RPMI7951 (cell line): ENCODE measurements at regions not wholly inside any gene's neighbourhood (a gene's known extent, or its start where the extent isn't known, plus 50 kb on each side); places are given as distances from the start of the nearest gene placed in this dataset.

Source experiments
- DNase-seq: peaks from one replicate; pipeline ENCODE4 v3.0.0-alpha.2; 2012; ENCODE audit warnings: low read depth

DNA sequence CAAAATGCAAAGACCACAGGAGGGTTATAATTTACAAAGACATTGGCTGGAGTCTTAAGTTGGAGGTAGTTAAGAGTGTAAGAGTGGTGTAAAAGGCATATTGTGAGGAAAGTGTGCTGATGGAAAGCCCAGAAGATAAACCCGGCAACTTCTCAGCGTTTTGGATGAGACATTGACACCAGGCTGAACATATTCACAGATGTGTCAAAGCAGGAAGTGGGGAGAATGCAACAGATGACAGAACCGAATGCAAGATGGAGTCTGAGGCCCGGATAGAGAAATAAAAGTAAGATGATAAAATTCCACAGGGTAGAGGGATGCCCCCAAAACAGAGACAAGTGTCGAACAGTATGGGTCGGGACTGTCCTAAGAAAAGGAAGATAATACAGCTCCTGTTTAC lies 230.4 kb upstream of the TMEM72 start:
- DNase-seq: no peak

DNA sequence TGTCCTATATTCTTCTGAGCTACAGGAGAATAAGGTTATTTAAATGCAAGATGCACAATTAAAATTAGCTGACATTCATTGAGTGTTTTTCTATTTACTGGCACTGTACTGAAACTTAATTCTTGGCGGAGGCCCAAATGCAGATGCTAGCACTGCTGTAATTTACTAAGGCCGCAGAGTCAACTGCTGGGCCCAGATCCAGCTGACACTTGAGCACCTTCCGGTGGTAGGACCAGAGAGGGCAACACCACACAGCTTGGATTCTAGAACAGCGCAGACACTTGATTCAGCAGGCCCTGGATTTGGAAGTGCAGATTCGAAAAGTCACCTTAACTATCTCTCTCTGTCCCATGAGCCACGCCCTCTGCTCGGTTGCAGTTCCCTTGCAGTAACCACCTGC lies 228.6 kb upstream of the TMEM72 start:
- peak; percentile 18 for DNase-seq

DNA sequence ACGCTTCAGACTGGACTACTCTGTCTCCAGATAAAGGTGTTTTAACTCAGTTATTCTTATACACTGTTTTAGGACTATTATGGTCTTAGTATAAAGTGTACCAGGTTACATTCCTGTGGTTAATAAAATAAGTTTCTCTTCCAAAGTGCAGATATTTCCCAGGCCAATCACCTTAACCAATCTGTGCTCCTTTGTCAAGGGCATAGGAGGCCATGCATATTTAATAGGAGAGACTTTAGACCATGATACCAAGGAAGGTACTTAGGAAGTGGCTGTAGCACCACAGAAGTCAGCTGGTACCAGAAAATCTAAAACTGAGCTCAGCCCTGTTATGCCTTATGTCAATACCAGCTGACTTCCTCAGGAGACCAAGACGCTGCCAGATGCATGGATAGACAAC lies 226.5 kb upstream of the TMEM72 start:
- DNase-seq: no peak

DNA sequence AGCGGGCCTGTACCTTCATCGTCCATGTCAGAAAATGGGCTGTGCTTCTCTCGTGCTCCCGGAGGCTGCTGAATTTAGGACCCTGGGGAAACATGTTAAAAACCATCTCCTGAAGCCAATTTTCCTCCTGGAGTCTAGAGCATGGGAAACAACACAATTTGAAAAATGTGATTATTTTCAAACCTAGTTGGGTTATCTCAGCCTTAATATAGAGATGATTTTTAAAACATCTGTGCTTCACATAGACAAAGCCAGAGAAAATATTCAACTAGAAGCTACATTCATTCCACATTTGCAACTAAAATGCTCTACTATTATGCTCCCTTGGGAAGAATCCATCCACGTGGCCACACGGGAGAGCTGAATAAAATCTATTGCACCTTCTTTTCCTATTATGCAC lies 225.9 kb upstream of the TMEM72 start:
- DNase-seq: no peak

DNA sequence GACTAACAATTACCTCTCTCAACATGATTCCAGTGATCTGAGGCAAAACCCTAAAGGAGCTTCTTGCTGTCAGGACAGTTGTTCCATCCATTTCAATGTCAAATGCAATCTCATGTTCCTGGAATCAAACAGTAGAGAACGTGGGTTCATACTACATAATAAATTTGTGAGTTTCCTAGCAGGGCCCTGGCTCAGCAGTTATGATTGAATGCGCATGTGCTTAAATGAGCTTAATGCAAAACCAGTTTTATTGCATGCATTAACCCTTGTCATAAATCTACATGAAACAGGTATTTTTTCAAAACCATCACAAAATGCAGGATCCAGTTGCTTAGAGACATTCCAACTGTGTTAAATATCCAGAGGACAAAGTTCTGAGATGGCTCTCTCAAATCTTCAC lies 225.4 kb upstream of the TMEM72 start:
- no peak for DNase-seq

DNA sequence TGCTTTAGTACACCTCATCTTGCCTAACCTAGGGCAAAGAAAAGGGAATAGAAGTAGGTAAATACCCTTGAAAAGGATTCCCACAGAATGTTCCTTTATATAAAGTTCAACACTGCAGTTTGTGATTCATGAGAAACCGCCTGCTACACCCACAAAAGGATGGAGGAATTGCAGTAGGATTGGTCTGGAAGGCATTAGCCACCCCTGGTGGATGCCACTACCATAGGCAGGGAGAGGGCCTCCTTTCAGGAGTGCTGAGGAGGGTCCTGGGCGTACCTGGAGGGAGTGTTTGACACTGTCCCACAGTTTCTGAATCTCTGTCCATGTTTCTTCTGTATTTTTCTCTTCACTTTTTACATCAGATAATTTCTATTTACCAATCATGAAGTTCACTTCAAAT lies 221.8 kb upstream of the TMEM72 start:
- no peak for DNase-seq

DNA sequence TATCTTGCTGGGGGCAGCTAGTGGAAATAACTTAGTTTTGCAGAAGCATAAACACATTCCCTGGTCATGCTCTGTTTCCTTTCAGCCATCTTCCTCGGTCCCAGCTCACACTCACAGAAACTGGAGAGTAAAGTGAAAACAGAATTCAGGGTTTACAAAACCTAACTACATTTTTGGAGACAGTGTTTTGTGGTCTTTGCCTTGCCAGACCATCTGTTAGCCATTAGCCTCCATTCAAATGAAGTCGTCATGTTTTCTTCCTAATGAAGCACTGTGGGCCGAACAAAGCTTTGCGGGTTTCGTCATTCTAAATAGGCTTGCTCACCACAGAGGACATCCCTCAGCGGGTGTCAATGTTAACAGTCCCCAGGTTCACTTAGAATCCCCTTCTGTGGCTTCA lies 214.6 kb upstream of the TMEM72 start:
- DNase-seq: peak; percentile 86

DNA sequence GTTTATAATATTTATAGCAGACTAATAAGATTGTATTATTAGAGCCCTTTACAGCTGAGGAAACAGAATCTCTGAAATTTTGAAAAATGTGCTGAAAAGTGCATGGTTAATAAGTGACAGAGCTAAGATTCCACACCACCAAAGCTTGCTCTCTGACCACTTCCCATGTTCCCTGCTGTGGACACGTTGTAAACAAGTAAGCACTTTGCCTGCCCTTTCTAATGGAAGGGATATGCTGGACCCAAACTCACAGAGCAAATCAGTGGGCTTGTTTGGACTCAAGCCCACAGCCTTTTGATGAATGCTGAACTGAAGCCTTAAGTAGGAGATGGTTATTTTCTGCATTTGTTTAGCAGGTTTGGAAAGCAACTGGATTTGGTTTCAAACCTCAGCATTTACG lies 214.0 kb upstream of the TMEM72 start:
- peak; percentile 12 for DNase-seq

DNA sequence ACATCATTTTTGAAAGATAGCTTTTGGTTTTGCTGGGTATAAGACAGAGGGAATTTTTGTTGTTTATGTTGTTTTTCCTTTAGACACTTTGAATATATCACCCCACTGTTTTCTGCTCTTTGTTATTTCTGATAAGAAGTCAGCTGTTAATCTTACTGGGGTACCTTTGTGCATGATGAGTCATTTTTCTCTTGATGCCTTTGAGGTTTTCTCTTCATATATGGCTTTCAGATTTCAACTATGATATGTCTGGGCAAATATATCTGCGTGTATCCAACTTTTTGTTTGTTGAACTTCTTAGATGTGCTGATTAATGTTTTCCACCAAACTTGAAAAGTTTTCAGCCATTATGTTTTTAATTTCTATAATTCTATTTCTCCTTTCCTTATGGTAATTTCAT lies 208.6 kb upstream of the TMEM72 start:
- DNase-seq: no peak

DNA sequence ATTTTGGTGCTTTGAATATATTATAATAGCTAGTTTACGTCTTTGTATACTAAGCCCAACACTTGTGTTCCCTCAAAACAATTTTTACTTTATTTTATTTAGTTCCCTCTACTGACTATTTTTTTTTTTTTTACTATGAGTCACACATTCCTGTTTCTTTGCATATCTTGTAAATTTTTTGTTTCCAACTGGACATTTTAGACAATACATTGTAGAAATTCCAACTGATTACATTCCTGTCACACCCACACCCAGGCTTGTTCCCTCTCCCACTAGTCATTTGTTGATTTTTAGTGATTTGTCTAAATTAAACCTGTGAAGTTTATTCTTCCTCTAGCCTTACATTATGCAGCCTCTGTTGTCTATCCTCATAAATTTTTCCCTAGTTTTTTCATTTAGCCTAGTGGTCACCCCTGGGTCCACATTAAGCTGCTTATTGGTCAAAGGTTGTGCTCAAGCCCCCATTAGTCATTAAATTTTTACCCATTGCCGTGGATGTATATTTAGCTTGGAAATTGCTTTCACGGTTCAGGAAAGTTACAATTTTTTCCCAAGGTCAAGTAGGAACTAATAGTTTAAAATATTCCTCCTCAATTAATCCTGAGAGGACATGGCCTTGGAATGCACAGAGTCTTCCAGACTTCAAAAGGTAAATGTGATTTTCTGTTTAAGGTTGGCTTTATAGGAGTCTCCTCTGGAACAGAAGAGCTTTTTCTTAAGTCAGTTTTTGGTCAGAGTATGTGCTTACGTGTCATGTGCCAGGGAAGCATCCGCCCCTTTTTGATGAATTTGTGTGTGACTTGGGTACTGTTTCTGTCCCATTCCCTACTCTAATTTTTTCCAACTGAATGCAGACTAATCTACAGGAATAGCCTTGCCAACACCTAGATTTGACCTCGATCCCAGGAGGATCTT lies 207.6 kb upstream of the TMEM72 start:
- peak; percentile 71 for DNase-seq

DNA sequence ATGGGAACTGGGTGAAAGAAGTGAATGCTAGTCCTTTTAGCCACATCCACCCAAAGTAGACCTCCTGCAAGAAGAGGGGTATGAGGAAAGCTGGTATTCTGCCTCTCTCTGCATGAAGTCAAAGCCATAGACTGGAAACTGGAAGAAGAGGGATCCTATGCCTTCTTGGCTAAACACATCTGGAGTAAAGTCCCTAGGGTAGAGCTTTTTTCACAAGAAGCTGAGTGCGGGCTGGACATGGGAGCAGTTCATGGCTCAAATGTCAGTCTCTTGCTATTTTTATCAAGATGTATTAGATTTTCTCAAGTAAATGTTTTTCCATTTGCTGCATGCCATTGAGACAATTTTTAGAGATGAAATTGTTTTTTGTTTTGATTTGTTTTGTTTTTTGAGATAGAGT lies 206.5 kb upstream of the TMEM72 start:
- no peak for DNase-seq

DNA sequence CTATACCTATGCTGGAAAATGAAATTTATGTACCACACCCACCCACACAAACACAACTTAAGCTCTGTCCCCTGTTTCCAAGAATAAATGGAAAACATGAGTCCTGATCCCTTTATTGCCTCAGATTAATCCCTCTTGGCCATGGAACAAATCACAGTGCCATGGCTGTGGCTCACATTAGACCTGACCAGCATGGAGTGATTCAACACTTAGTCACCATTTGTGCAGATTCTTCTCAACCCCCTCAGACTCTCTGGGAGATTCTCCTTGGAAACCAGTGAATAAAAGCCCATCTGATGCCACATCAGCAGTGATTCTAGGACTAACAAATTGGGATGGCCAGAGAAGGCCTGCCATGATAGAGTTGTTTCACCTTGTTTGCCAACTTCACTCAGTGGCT lies 204.4 kb upstream of the TMEM72 start:
- DNase-seq: peak; percentile 96

DNA sequence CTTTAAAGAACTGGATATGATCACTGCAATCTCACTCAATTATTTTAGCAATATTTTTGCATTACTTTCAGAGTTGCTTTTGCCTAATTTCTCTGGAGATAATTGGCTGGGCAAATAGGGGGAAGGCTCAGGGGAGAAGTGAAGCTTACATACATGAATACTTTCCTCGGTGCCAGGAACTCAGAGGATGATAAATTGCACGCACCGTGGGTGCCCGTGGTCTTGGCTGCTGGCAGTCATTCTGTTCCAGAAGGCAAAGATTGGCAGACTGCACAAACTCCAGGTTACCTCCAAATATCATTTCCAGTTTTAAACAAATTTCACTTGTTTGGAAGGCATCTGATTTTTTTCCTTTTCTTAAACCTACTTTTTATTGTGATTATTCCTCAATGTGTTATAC lies 197.8 kb upstream of the TMEM72 start:
- no peak for DNase-seq

DNA sequence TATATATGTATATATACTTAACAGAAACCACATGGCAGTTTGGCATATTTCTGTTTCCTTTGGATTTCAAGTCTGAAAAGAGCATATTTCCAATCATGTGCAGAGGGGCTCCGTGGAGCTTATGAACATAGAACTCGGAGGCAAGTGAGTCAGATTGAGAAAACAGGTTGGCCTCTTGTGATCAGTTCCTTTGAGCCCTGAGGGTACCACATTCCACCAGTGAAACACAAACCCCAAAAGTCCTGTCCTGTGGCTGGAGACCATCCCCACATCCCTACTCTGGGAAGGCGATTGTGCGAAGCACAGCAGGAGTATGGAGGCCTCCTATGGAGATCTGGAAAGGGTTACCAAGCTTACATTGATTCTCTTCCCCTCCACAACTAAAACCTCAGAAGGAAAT lies 196.7 kb upstream of the TMEM72 start:
- DNase-seq: peak; percentile 50

DNA sequence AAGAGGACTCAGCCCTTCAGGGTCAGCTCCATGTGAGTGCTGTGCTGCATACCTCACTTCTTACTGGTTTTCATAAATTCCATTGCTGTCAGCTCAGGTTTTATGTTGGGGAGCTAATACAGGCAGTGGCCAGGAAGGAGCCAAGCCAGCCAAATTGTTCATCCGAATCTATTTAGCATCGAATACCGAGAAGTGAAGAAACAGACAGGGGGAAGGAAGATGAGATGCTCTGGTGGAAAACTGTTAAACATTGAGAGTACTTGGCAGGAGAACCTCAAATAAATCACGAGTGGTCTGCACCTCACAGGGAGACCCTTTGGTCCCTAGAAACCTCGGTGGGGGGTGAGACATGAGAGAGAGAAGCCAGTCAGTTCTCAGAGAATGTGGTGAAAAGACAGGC lies 196.0 kb upstream of the TMEM72 start:
- DNase-seq: no peak

DNA sequence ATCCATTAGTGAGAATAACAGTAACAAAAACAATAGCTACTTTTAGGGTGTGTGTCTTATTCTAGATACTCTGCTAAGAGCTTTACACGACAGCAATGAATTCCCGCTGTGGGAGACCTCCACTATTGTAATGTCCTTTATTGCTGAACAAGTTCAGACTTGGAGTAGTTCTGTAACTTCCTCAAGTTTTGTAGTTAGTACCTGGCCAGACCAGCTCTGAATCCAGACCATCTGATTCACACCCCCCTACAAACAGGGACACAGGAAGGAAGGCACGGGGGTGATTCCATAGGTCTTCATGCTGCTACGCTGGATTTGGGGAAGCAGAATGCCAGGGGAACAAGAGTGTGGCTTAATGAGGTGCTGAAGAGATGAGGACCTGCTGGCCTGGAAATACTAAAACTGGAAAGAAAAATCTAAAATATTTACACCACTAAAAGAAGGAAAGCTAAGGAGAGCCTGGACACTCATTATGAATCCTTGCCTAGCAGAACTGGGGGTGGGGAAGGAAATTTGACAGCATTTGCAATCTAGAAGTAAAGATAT lies 194.6 kb upstream of the TMEM72 start:
- DNase-seq: no peak

DNA sequence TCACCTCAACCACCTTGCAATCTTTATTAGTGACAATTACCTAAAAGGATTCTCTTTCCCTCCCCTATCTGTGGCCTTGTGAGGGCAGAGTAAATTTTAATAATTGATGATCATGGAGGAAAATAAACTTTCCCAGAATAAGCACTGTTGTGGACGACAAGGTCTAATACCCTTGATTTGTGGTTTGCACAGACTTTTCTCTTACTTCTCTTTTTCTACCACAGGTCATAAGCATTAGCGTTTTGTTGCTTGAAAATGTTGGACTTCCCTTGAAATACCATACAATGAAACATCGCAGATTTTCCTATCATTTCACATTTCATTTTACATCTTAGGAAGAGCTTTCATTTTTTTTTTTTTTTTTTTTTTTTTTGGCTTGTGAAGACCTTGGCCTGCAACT lies 188.1 kb upstream of the TMEM72 start:
- no peak for DNase-seq

DNA sequence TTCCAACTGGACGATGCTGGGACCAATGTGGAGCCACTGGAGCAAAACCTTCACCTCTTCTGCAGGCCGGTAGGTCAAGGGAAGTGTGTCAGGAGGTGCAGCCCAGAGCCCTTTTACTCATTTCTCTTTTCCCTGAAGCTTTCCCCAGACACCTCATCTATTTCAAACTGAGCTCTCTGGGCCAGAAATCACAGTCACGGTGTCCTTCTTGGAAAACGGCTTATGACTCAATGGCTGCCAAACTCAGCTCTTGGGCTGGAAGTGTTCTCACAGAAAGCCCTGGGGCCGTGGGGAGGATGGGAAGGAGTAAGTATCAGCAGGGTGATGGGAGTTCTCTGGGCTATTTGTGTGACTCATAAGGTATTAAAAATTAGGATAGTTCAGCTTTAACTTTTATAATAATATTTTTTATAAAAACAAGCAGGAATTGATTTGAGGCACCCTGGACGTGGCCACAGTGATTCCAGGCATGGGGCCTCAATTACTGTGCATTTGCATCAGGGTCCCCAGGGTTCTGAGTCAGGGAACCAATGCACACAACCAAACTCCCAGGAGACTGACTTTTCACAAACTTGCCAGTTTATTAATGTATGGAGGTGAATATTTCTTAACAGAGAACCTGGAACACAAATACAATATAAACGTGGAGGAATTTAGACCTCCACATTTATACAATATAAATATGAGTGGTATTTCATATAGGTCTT lies 187.4 kb upstream of the TMEM72 start:
- peak; percentile 92 for DNase-seq

DNA sequence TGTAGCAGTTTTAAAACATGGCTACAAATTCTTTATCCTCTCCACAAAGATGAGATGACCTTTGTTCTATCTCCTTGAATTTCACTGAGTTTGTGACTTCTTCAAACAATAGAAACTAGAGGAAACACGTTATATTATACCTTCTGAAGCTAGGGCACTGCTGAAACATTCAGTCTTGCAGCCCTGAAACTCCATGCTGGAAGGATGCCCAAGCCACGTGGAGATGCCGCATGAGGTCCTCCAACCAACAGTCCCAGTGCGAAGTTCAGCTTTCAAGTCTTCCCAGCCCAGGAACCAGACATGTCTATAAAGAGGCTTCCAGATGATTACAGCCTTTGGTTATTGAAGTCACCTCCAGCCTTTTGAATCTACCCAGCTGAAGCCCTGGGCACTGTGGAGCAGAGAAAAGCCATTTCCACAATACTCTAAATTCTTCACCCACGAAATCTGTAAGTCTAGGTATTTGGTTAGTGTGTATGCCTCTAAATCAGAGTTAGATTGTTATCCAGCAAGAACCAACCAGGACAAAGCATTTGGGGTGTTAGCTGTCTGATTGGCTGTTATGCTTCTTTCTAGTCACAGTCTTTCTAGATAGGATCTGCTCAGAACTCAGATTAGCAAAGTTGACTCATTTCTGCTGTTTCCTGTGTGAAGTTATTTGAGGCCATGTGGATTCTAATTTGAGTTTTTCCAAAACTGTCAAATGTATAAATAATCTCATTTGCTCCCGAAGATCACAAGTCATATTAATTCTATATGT lies 186.5 kb upstream of the TMEM72 start:
- DNase-seq: peak; percentile 88

DNA sequence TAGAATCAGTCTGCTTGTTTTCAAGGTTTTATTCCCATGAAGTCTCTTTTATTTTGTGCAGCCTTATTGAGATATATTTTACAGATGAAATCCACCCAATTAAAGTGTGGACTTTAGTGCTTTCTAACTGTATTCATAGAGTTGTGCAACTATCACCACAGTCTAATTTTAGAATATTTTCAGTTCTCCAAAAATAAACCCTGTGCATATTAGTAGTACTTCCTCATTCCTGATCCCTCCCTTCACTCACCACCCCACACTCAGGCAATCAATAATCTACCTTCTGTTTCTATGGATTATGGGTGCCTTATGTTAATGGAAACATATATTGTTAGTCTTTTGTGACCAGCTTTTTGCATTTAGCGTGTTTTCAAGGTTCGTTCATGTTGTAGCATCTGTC lies 185.7 kb upstream of the TMEM72 start:
- DNase-seq: no peak

DNA sequence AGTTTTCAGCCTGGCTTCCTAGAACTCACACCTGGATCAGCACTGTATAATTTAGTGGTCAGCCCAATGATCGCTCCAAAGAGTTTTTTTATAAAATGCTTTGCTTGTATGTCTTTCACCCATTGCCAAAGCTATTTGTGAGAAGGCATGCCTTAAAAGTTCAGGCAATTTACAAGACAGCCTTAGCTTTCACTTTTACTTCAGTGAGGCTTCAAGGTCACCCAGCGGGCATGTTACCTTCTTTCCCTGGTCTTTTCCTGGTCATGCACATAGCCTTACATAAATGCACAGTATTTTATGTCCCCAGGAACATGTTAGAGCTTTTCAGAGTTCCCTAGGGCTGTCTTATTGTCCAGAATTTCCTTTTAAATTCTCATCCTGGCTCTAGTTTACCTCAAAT lies 179.9 kb upstream of the TMEM72 start:
- DNase-seq: peak; percentile 47
